A673 (cell line): ENCODE measurements at regions not wholly inside any gene's neighbourhood (a gene's known extent, or its start where the extent isn't known, plus 50 kb on each side); places are given as distances from the start of the nearest gene placed in this dataset.

Experiments
- EZH2 ChIP-seq: fragments of 200-600 bp; sonication (generic); IDR thresholded peaks from 2 replicates; pipeline ENCODE4 v1.6.1; 2017; ENCODE audit warnings: borderline replicate concordance, low read depth, mild to moderate bottlenecking, mixed read lengths, antibody characterized with exemption, low read length; ENCODE audit not compliant: poor library complexity, severe bottlenecking
- TF ChIP-seq, protein P1 (sequence below): fragments of 300-800, 200-600 bp; sonication (generic); conservative IDR thresholded peaks from 2 replicates; pipeline ENCODE4 v1.5.1; 2017; ENCODE audit warnings: low read depth, mild to moderate bottlenecking, antibody characterized with exemption, low read length, moderate library complexity, mixed read lengths

DNA sequence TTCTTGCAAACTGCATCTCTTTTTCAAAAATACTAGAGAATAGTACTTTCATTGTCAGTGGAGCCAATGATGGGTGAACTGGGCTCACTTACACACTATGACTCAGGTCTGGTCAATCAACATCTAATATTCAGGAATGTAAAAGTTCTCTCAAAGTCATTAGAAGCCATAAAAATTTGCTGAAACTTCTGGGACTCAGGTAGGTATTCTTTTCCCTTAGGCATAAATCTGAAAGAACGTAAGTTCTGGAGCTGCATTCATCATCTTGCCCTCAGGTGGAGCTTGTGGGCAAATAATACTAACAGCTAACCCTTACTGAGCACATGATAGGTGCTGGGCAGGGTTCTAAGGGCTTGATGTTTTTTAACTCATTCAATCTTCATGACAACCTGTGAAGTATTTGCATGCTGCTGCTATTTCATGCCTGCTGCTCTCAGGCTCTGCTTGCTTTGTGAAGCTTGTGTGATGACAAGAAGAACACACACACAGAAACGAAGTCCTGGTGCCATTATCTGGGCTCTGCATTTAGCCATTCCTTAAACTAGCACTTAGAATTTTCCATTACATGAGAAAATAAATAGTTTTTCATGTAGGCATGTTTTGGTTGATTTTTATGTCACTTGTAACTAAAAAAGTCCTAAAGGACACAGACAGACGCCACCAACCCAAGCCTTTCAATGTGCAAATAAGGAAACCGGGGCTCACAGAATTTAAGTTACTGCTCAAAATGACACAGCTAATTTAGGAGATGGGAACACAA lies 394.2 kb upstream of the LYPLAL1 start:
- TF ChIP-seq, protein P1, sequence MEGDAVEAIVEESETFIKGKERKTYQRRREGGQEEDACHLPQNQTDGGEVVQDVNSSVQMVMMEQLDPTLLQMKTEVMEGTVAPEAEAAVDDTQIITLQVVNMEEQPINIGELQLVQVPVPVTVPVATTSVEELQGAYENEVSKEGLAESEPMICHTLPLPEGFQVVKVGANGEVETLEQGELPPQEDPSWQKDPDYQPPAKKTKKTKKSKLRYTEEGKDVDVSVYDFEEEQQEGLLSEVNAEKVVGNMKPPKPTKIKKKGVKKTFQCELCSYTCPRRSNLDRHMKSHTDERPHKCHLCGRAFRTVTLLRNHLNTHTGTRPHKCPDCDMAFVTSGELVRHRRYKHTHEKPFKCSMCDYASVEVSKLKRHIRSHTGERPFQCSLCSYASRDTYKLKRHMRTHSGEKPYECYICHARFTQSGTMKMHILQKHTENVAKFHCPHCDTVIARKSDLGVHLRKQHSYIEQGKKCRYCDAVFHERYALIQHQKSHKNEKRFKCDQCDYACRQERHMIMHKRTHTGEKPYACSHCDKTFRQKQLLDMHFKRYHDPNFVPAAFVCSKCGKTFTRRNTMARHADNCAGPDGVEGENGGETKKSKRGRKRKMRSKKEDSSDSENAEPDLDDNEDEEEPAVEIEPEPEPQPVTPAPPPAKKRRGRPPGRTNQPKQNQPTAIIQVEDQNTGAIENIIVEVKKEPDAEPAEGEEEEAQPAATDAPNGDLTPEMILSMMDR: no peak
- TF ChIP-seq EZH2: no peak
